Activated CD4-positive, alpha-beta memory T cell treated with anti-CD3 and anti-CD28 coated beads, Interleukin-2, amount 10 ng/mL, durations not matched to agents 7 days and 5 days (primary cell): ENCODE measurements at regions not wholly inside any gene's neighbourhood (a gene's known extent, or its start where the extent isn't known, plus 50 kb on each side); places are given as distances from the start of the nearest gene placed in this dataset.
A peak's percentile ranks its signal among the peaks of the same experiment; 100 is the strongest.

Experiments used
- CTCF ChIA-PET: fragments of 350-600 bp; sonication (Branson Sonifier 250); formaldehyde crosslinking; loops from one replicate; lab custom pipeline; 2021; ENCODE audit warnings: antibody characterized with exemption, inconsistent platforms; lab: Charles Lee
- POLR2A ChIA-PET: fragments of 350-600 bp; sonication (Branson Sonifier 250); formaldehyde crosslinking; loops from one replicate; lab custom pipeline; 2021; ENCODE audit warnings: antibody characterized with exemption; lab: Charles Lee
- DNase-seq: peaks from one replicate; pipeline ENCODE4 v3.0.0-alpha.2; 2020
- H3K27ac Mint-ChIP-seq: one replicate; pipeline ENCODE4 v1.8.0; 2021; ENCODE audit warnings: mild to moderate bottlenecking, mixed read lengths
- H3K27me3 Mint-ChIP-seq: one replicate; pipeline ENCODE4 v1.8.0; 2021; ENCODE audit warnings: mixed read lengths
- H3K36me3 Mint-ChIP-seq: one replicate; pipeline ENCODE4 v1.8.0; 2021; ENCODE audit warnings: low read depth, mixed read lengths
- H3K4me1 Mint-ChIP-seq: one replicate; pipeline ENCODE4 v1.8.0; 2021; ENCODE audit warnings: mixed read lengths
- H3K4me3 Mint-ChIP-seq: one replicate; pipeline ENCODE4 v1.8.0; 2021; ENCODE audit warnings: mild to moderate bottlenecking, mixed read lengths
- H3K9me3 Mint-ChIP-seq: one replicate; pipeline ENCODE4 v1.8.0; 2021; ENCODE audit warnings: mixed read lengths

DNA sequence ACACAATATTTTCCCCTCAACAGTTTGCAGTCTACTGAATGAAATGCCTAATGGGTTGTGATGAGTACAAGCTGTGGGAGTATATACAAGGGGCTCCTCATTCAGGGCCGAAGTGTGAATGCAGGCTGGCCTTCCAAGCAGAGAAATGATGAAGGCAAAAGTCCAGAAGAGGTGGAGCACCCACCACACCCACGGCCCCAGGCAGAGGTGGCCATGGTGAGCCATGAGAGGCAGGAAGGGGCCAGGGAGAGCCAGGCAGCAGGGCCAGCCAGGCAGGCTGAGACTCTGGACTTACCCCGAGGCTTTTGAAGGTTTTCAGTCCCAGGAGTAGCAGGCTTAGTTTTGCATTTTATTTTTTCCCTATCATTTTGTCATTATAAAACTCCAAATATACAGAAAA lies 218.1 kb downstream of the AUH start:
- POLR2A ChIA-PET, result interaction anchor here (1.3 to 10.0 kb wide), 2 partner anchors 12 to 106 kb away, joined by 3 to 216 read pairs; no protein-coding TSS in a partner anchor
- Mint-ChIP-seq H3K4me1 (peaks cover 72% of the 10 kb centered on the region), H3K9me3 (peaks cover 6% of the 10 kb centered on the region)

DNA sequence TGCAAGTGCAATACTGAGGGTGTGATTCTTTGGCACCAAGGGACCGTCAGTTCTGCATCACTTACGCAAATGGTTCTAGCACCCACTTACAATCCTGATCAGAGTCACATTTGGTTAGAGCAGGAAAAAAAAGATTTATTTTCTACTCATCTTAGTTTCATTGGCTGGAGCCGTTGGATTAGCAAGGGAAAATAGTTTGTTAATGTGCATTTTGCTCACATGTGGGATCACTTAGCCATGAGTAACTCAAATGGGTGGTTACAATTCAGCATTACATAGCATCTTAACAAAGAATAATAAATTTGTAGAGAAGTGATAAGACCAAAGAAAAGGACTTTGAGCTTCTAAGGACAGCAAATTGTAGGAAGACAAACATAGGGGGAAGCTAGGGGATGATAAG lies 216.9 kb downstream of the AUH start:
- peaks cover 77% of the 10 kb centered on the region for H3K4me1 Mint-ChIP-seq
- H3K36me3 Mint-ChIP-seq, result peaks cover 91% of the 10 kb centered on the region
- CTCF ChIA-PET, result no interaction called here
- POLR2A ChIA-PET, result interaction anchor here (9.4 to 10.6 kb wide), 3 partner anchors 13 to 49 kb away, joined by 126 to 346 read pairs (median 216); no protein-coding TSS in a partner anchor
- no peak overlapping the region for H3K4me3 Mint-ChIP-seq
- no peak for DNase-seq
- H3K27me3 Mint-ChIP-seq, result no peaks in the 10 kb centered on the region
- peaks cover 10% of the 10 kb centered on the region for H3K9me3 Mint-ChIP-seq
- no peak overlapping the region for H3K27ac Mint-ChIP-seq

More for the DNA sequence above, 218.1 kb downstream of the AUH start:
- no peak overlapping the region for H3K4me3 Mint-ChIP-seq
- CTCF ChIA-PET, result no interaction called here
- no peak for DNase-seq
- peaks cover 91% of the 10 kb centered on the region for H3K36me3 Mint-ChIP-seq
- no peaks in the 10 kb centered on the region for H3K27me3 Mint-ChIP-seq
- peak overlapping the region; percentile 23 for H3K27ac Mint-ChIP-seq

DNA sequence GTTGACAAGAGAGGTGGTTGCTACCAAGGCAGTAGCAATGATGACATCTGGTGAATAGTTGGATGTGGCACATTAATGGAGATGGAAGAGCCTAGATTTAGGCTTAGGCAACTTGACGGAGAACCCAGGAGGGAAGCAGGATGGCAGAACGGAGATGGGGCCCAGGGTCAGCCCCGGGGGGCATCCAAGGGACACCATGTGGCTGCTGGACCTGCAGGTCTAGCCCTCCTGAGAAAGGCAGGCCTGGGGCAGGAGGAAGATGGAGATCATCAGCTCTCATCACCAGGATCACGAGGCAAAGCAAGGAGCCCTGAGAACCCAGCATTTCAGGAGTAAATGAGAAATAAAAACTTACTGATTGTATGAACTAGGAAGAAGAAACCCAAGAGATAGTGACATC lies 216.2 kb downstream of the AUH start:
- peaks cover 13% of the 10 kb centered on the region for H3K9me3 Mint-ChIP-seq
- peaks cover 81% of the 10 kb centered on the region for H3K4me1 Mint-ChIP-seq
- peak overlapping the region; percentile 57 for H3K27ac Mint-ChIP-seq
- DNase-seq, result no peak
- POLR2A ChIA-PET, result interaction anchor here (4.4 to 10.6 kb wide), 6 partner anchors 13 to 279 kb away, joined by 43 to 346 read pairs (median 114); partner anchors contain the start of gene NFIL3
- no peaks in the 10 kb centered on the region for H3K27me3 Mint-ChIP-seq
- CTCF ChIA-PET, result interaction anchor here (1.6 kb wide), 1 partner anchor 111 kb away, joined by 5 read pairs; no protein-coding TSS in a partner anchor
- peaks cover 95% of the 10 kb centered on the region for H3K36me3 Mint-ChIP-seq
- H3K4me3 Mint-ChIP-seq, result no peak overlapping the region

DNA sequence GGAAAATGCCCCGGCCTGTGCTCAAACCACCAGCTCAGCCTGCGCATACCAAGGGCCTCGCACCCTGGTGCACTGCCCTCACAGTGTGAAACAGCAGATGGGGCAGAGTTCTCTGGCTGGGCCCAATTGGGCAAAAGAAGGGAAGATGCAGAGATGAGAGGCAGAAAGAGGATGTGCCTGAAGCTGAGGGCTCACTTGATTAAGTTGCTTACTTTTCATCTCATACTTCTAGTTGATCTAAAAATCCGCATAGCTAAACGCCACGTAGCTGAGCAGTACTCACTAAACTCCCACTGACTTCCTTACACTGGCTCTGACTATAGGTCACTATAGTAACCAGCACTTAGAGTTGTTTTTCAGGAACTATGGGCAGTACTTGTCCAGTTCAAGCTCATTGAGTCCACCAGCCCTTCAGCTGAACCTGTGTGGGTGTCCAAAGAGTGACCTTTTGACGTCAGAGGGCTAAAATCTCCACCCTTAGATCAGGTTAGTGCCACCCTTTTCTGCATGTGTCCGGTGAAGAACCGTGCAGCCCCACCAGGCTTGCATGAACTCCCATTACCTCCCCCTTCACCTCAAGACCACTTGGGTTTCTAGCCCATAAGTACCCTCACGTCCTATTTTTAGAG lies 215.2 kb downstream of the AUH start:
- Mint-ChIP-seq H3K36me3 (peaks cover 95% of the 10 kb centered on the region), H3K27me3 (no peaks in the 10 kb centered on the region), H3K9me3 (peaks cover 13% of the 10 kb centered on the region), H3K4me1 (peaks cover 86% of the 10 kb centered on the region), H3K4me3 (no peak overlapping the region), H3K27ac (peak overlapping the region; percentile 95)
- CTCF ChIA-PET, result interaction anchor here (0.9 to 3.3 kb wide), 7 partner anchors 14 to 113 kb away, joined by 3 to 22 read pairs (median 5); no protein-coding TSS in a partner anchor
- DNase-seq, result no peak
- POLR2A ChIA-PET, result interaction anchor here (1.1 to 10.6 kb wide), 12 partner anchors 9 to 278 kb away, joined by 3 to 346 read pairs (median 27); partner anchors contain the start of gene NFIL3

DNA sequence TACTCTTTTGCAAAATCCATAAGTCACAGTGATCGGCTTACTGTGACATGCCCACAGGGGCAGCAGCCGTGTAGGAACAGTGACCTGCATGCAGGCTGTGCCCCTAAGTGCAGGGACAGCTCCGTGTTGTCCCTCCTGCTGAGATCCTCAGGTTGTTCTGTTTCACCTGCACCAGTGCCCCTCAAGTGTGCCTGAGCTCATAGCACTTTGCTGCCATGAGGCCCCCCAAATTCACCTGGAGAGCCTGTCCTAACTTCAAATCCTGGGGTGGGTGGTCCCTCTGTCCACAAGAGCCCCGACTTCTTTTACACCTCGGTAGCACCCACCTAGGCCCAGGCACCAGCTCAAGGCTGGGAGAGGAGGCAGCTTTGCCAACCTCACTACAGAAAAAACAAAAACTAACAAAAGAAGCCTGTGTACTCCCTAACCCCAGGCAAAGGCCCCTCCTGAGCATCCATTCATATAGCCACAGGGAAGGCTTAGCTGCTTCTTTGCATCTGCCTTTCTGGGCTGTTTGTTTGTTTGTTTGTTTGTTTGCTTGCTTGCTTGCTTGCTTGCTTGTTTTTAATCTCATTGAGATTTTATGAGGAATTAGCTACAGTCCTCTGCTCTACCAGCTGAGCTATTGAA lies 214.5 kb downstream of the AUH start:
- ChIA-PET CTCF (interaction anchor here (0.7 to 3.3 kb wide), 9 partner anchors 15 to 232 kb away, joined by 3 to 22 read pairs (median 4); no protein-coding TSS in a partner anchor), POLR2A (interaction anchor here (0.6 to 10.6 kb wide), 20 partner anchors 9 to 277 kb away, joined by 3 to 346 read pairs (median 8); partner anchors contain the start of gene NFIL3)
- peaks cover 86% of the 10 kb centered on the region for H3K4me1 Mint-ChIP-seq
- H3K27ac Mint-ChIP-seq, result peak overlapping the region; percentile 95
- peaks cover 14% of the 10 kb centered on the region for H3K9me3 Mint-ChIP-seq
- peaks cover 95% of the 10 kb centered on the region for H3K36me3 Mint-ChIP-seq
- H3K4me3 Mint-ChIP-seq, result peak overlapping the region; percentile 43
- H3K27me3 Mint-ChIP-seq, result no peaks in the 10 kb centered on the region
- DNase-seq, result no peak

DNA sequence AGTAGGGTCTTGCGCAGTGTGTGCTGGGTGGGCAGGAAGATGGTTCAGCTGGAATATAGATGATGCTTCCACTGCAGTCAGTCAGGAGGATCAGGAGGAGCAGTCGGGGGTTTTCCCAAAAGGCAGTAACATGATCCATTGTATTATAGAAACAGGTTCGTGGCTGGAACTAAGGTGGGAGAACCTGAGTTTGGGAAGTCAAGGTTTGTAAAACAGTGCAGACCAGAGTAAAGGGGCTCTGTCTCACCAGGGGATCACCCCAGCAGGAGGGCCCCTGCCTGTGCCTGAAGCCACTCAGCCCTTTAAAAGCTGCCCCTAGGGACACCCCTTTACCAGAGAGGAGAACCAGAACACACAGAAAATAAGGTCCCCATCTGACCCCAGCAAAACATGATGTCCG lies 213.4 kb downstream of the AUH start:
- no peaks in the 10 kb centered on the region for H3K27me3 Mint-ChIP-seq
- peak overlapping the region; percentile 43 for H3K4me3 Mint-ChIP-seq
- CTCF ChIA-PET, result interaction anchor here (1.1 to 3.3 kb wide), 3 partner anchors 16 to 277 kb away, joined by 3 to 22 read pairs (median 4); no protein-coding TSS in a partner anchor
- peaks cover 23% of the 10 kb centered on the region for H3K9me3 Mint-ChIP-seq
- H3K27ac Mint-ChIP-seq, result peak overlapping the region; percentile 95
- no peak for DNase-seq
- peaks cover 93% of the 10 kb centered on the region for H3K4me1 Mint-ChIP-seq
- POLR2A ChIA-PET, result interaction anchor here (0.7 to 10.6 kb wide), 16 partner anchors 7 to 276 kb away, joined by 3 to 346 read pairs (median 11); partner anchors contain the start of gene NFIL3
- peaks cover 95% of the 10 kb centered on the region for H3K36me3 Mint-ChIP-seq

DNA sequence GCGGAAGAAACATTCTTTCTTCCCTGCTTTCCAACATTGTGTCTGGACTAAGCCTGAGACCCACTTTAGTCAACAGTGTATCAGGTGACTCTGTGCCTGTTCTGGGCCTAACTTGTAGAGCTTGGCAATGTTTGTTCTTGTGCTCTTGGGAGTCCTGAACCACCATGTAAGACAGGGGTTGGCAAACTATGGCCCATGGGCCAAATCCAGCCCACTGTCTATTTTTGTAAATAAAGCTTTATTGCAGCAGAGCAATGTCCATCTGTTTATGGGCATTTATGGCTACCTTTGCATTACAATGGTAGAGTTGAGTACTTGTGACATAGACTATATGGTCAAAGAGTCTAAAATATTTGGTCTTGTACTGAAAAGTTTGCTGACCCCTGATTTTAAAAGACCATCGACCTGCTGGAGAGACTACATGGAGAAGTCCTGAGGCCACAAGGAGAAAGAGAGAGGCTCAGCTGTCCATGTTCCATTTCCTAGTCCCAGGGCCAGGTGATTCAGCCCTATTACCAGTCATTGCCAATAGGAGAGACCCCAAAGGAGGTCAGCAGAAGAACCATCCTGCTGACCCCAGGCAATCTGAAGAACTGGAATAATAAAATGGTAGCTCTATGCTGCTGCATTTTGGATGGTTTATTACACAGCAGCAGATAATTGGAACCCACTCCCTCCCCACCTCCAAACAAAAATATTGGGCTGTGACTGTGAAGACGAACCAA lies 211.3 kb downstream of the AUH start:
- CTCF ChIA-PET, result interaction anchor here (1.2 to 3.6 kb wide), 14 partner anchors 9 to 274 kb away, joined by 3 to 26 read pairs (median 10); partner anchors contain the start of genes AUH and NFIL3
- Mint-ChIP-seq H3K36me3 (peaks cover 94% of the 10 kb centered on the region), H3K27me3 (no peaks in the 10 kb centered on the region), H3K27ac (peak overlapping the region; percentile 91), H3K9me3 (peaks cover 26% of the 10 kb centered on the region), H3K4me1 (peaks cover 92% of the 10 kb centered on the region), H3K4me3 (peak overlapping the region; percentile 48)
- POLR2A ChIA-PET, result interaction anchor here (0.9 to 10.6 kb wide), 34 partner anchors 10 to 279 kb away, joined by 3 to 346 read pairs (median 12); partner anchors contain the start of genes AUH and NFIL3
- no peak for DNase-seq

DNA sequence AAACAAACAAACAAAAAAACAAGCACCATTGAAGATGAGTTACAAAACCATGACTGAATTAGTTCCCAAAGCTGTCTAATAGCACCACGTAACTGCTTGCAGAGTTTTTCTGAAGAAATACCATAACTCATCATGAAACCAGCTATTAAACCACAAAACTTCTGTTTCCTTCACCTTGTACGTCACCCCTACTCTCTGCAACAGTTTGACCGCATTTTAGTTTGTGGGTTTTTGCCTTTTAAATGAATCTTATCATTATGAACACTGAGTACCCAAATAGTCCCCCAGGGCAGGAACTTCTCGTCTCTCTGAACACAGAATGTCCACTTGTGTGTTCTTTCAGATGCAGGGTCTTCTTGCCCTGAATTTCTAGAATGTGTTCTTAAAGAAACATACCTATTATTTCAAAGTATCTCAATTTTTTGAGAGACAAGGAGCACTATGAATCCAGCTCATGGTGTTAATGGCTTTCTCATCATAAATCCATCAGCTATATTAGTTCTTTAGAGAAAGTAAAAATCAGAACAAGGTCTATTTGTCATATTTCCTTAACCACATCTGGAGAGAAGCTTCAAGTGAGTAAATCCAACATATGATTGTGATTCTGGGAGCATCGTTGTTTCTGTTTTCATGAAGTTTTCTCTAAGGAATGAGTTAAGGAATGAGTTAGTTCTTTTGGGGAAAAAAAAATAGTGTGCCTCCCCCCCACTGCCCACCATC lies 210.6 kb downstream of the AUH start:
- CTCF ChIA-PET, result interaction anchor here (1.0 to 3.6 kb wide), 17 partner anchors 10 to 282 kb away, joined by 3 to 26 read pairs (median 8); partner anchors contain the start of genes AUH and NFIL3
- POLR2A ChIA-PET, result interaction anchor here (0.5 to 10.6 kb wide), 38 partner anchors 10 to 953 kb away, joined by 3 to 346 read pairs (median 10); partner anchors contain the start of genes AUH and NFIL3
- DNase-seq, result peak; percentile 65

DNA sequence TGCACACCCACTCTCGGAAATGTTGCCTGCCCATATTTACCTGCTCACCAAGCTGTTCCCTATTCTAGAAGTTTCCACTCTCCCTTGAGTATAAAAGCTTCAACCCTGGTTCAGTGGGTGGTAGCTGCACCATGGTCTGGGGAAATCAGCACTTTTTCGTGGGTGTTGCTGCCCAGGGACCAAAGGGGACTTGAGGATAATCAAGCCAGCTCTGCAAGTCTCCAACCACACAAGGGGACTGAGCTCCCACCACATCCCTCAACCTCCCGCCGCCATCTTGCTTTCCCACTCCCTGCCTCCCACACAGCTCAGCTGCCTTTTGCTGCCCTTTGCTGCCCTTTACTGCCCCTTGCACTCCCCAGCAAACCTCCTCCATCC lies 210.0 kb downstream of the AUH start:
- DNase-seq, result no peak
- H3K27me3 Mint-ChIP-seq, result no peaks in the 10 kb centered on the region
- peak overlapping the region; percentile 48 for H3K4me3 Mint-ChIP-seq
- H3K4me1 Mint-ChIP-seq, result peaks cover 94% of the 10 kb centered on the region
- peak overlapping the region; percentile 91 for H3K27ac Mint-ChIP-seq
- H3K9me3 Mint-ChIP-seq, result peaks cover 31% of the 10 kb centered on the region
- ChIA-PET POLR2A (interaction anchor here (1.0 to 10.6 kb wide), 31 partner anchors 11 to 274 kb away, joined by 3 to 346 read pairs (median 12); partner anchors contain the start of genes AUH and NFIL3), CTCF (interaction anchor here (1.0 to 3.6 kb wide), 17 partner anchors 9 to 282 kb away, joined by 3 to 26 read pairs (median 8); partner anchors contain the start of genes AUH and NFIL3)
- H3K36me3 Mint-ChIP-seq, result peaks cover 97% of the 10 kb centered on the region

More for the DNA sequence above, 210.6 kb downstream of the AUH start:
- H3K36me3 Mint-ChIP-seq, result peaks cover 97% of the 10 kb centered on the region
- H3K27ac Mint-ChIP-seq, result peak overlapping the region; percentile 91
- no peaks in the 10 kb centered on the region for H3K27me3 Mint-ChIP-seq
- peaks cover 94% of the 10 kb centered on the region for H3K4me1 Mint-ChIP-seq
- peak overlapping the region; percentile 48 for H3K4me3 Mint-ChIP-seq
- H3K9me3 Mint-ChIP-seq, result peaks cover 29% of the 10 kb centered on the region

DNA sequence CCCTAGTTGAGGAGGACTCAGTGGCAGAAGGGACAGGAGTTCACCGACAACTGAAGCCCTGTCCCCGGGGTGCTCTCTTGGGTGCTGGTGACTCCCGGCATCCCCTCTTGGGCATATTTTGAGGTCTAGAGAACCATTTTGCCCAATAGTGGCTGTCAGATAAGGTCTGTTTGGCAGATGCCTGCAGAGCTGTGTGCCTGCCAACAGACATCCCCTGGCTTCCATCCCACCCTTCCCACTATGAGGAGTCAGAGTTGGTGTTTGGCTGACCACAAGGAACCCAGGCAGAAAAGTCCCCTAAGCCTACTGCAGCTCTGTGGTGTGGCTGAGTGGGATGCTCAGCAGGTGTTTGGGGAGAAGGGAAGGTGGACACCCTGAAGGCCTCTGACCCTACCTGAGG lies 207.0 kb downstream of the AUH start:
- H3K27ac Mint-ChIP-seq, result peak overlapping the region; percentile 54
- ChIA-PET CTCF (no interaction called here), POLR2A (interaction anchor here (1.3 to 10.6 kb wide), 3 partner anchors 8 to 270 kb away, joined by 5 to 346 read pairs (median 7); no protein-coding TSS in a partner anchor)
- H3K4me1 Mint-ChIP-seq, result peaks cover 93% of the 10 kb centered on the region
- no peak for DNase-seq
- H3K36me3 Mint-ChIP-seq, result peaks cover 91% of the 10 kb centered on the region
- H3K4me3 Mint-ChIP-seq, result no peak overlapping the region
- H3K9me3 Mint-ChIP-seq, result peaks cover 27% of the 10 kb centered on the region
- no peaks in the 10 kb centered on the region for H3K27me3 Mint-ChIP-seq

DNA sequence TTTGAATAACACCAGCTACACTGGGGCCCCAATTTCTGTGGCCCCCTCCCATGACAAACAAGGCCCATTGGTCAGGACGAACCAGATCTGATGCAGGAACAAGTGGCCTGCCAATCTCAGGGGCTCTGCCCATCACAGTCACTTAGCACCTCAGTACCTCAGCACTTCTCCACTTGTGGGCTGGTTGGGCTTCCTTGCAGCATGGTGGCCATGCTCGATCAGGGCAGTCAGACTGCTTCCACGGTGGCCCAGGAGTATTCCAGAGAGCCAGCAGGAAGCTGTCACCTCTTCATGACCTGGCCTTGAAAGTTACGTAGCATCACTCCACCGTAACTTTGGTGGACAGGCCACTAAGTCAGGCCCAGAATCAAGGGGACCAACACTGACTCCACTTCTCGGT lies 206.5 kb downstream of the AUH start:
- Mint-ChIP-seq H3K27me3 (no peaks in the 10 kb centered on the region), H3K4me3 (no peak overlapping the region), H3K36me3 (peaks cover 90% of the 10 kb centered on the region), H3K9me3 (peaks cover 25% of the 10 kb centered on the region), H3K27ac (peak overlapping the region; percentile 83), H3K4me1 (peaks cover 93% of the 10 kb centered on the region)
- ChIA-PET CTCF (no interaction called here), POLR2A (interaction anchor here (1.1 to 10.6 kb wide), 5 partner anchors 7 to 270 kb away, joined by 3 to 346 read pairs (median 5); no protein-coding TSS in a partner anchor)
- no peak for DNase-seq
